HFF-Myc (cell line): ENCODE measurements at regions not wholly inside any gene's neighbourhood (a gene's known extent, or its start where the extent isn't known, plus 50 kb on each side); places are given as distances from the start of the nearest gene placed in this dataset.

Source experiments
- DNase-seq: peaks from one replicate; pipeline ENCODE4 v3.0.0-alpha.2; 2011; ENCODE audit warnings: low read depth; ENCODE audit errors: extremely low read depth
- H3K4me3 ChIP-seq: replicated peaks from 2 replicates; pipeline ENCODE4 v1.5.1; 2011; ENCODE audit warnings: low read depth, mild to moderate bottlenecking, control low read depth, low read length
- TF ChIP-seq, protein P1 (sequence below): IDR thresholded peaks from 2 replicates; pipeline ENCODE4 v1.5.1; 2012; ENCODE audit warnings: mild to moderate bottlenecking, low read depth, low read length, control low read depth; ENCODE audit errors: missing control alignments

DNA sequence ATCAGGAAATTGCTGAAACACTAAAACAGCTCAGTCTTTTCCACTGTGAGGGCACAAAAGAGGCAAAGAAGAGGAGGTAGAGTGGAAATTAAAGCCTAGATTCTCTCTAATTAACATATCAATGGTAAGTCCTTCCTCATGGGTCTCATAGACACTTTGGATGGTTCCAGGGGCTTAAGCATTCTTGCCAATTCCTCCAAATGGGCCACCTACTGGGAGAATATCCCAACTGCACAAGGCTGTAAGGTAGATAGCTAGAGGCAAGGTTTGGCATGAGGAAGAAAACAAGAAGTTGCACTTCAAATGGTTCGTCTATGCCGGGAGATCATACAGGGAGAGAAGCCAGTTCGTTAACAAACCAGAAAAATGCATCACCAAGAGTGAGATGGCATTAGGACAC, 107.6 kb upstream of the KHDRBS2 start:
- no peak for DNase-seq
- TF ChIP-seq, protein P1, sequence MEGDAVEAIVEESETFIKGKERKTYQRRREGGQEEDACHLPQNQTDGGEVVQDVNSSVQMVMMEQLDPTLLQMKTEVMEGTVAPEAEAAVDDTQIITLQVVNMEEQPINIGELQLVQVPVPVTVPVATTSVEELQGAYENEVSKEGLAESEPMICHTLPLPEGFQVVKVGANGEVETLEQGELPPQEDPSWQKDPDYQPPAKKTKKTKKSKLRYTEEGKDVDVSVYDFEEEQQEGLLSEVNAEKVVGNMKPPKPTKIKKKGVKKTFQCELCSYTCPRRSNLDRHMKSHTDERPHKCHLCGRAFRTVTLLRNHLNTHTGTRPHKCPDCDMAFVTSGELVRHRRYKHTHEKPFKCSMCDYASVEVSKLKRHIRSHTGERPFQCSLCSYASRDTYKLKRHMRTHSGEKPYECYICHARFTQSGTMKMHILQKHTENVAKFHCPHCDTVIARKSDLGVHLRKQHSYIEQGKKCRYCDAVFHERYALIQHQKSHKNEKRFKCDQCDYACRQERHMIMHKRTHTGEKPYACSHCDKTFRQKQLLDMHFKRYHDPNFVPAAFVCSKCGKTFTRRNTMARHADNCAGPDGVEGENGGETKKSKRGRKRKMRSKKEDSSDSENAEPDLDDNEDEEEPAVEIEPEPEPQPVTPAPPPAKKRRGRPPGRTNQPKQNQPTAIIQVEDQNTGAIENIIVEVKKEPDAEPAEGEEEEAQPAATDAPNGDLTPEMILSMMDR, result no peak

DNA sequence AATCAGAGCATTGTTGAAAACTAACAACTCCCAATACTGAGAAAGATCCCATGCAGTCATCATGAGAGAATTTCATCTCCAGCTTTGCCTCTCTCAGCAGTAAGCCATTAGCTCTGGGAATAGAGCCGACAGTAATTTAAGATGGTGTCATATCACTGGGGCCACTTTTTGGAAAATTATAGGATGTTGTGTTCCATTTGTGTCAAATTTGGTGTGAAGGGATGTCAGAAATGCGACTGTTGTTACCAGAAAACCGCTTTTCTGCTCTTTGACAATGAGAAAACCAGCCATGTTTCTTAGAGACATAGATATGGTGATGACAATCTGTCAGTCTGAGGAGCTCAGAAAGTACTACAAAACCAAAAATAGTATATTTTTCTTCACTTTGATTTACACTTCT, 106.3 kb upstream of the KHDRBS2 start:
- DNase-seq, result no peak
- TF ChIP-seq, protein P1, result no peak

More for the DNA sequence above, 107.6 kb upstream of the KHDRBS2 start:
- H3K4me3 ChIP-seq, result no peak overlapping the region

DNA sequence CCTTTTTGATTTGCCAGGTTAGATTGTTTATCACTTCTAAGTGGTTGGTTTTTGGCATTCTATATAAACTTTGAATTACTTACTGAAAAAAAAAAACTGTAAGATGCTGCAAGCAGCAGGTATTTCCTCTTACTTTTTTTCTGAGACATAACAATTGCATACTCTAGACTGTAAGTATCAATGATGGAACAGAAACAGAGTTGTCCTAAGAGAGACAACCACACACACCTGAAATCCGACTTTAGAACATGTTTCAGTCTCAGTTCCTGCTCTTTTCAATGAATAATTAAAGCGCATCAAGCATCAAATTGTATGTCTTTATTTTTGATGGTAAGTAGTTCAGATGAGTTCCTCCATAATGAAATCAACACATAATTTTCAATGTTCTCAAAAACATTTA, 105.3 kb upstream of the KHDRBS2 start:
- no peak overlapping the region for H3K4me3 ChIP-seq
- TF ChIP-seq, protein P1, result no peak
- DNase-seq, result no peak

More for the DNA sequence above, 106.3 kb upstream of the KHDRBS2 start:
- H3K4me3 ChIP-seq, result no peak overlapping the region

GRCh38 chr6:62390401-62390800, 104.4 kb upstream of the KHDRBS2 start:
- no peak overlapping the region for H3K4me3 ChIP-seq
- DNase-seq, result no peak
- TF ChIP-seq, protein P1, result no peak

GRCh38 chr6:62371453-62372210, 85.6 kb upstream of the KHDRBS2 start:
- TF ChIP-seq, protein P1, result no peak
- DNase-seq, result no peak
- H3K4me3 ChIP-seq, result no peak overlapping the region

DNA sequence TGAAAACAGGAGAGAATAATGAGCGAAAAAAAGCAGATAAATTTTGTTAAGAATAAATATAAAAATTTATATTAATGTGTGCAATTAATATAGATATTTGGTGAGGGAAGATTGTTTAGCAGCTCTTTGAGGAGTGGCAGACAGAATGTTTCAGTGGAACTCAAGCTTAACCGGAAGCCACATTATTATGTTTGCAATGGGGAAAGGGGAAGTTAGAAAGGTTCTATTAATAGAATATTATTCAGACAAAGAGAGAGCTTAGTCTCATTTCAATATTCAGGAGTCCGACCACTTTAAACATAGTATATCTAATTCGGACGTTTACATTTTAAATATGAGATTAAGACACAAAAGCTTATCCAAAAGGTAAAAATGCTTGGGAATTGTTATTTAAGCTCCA, 81.6 kb upstream of the KHDRBS2 start:
- no peak overlapping the region for H3K4me3 ChIP-seq
- TF ChIP-seq, protein P1, result no peak
- DNase-seq, result no peak

DNA sequence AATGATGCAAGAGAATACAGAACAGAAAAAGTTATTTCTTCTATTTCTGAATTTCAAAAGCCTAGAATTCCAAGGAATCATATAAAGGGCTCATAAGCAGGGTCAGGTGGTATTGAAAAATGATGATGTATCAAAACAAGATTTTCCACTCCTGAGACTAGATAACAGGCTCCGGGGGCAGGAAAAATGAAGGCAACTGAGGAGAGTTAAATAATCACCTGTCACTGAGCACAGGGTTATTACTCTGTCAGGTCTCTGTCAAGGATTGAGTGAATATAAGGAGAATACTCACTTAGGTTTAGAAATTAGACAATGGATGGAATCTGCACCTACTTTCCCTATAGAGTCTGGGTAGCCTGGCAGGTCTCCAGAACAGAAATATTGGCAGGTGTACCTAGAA, 76.1 kb upstream of the KHDRBS2 start:
- H3K4me3 ChIP-seq, result no peak overlapping the region
- no peak for DNase-seq
- TF ChIP-seq, protein P1, result no peak
